ENCODE measurements at regions not wholly inside any gene's neighbourhood (a gene's known extent, or its start where the extent isn't known, plus 50 kb on each side); places are given as distances from the start of the nearest gene placed in this dataset.
A peak's percentile ranks its signal among the peaks of the same experiment; 100 is the strongest.

DNA sequence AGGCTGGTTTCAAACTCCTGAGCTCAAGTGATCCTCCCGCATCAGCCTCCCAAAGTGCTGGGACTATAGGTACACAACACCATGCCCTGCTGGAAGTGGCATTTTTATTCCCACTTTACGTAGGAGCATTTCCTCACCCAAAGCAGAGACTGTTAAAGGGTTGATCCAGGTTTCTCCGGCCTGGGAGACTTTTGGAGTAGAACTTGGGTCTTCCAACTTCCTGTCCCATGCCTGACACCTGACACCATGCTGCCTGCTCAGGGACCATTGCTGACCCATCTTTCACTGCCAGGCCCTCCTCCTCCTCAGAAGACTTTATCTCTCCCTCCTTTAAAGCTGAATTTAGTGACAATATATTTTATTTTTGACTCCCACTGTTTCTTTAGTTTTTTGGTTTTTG is 302.0 kb upstream of the LYZL1 start:
- H3K27ac Mint-ChIP-seq: no peak overlapping the region
- H3K4me1 Mint-ChIP-seq: peaks cover 19% of the 10 kb centered on the region
- no peaks in the 10 kb centered on the region for H3K36me3 Mint-ChIP-seq (ENCODE audit: low read depth)
- no peaks in the 10 kb centered on the region for H3K9me3 Mint-ChIP-seq
- TF ChIP-seq CTCF (IDR thresholded peaks at IDR 0.05; ENCODE audit: unreplicated experiment in 3 of 3): no peak
- no peak overlapping the region for H3K4me3 Mint-ChIP-seq
- H3K27me3 Mint-ChIP-seq (ENCODE audit: low read depth): no peaks in the 10 kb centered on the region

- Mint-ChIP-seq H3K27ac (no peak overlapping the region), H3K9me3 (no peaks in the 10 kb centered on the region), H3K4me3 (no peak overlapping the region), H3K4me1 (peaks cover 19% of the 10 kb centered on the region), H3K27me3 (ENCODE audit: low read depth) (no peaks in the 10 kb centered on the region), H3K36me3 (ENCODE audit: low read depth) (no peaks in the 10 kb centered on the region)
- no peak for TF ChIP-seq CTCF (IDR thresholded peaks at IDR 0.05; ENCODE audit: unreplicated experiment in 3 of 3)
Measured at GRCh38 chr10:28987555-28988320, 301.1 kb upstream of the LYZL1 start.

DNA sequence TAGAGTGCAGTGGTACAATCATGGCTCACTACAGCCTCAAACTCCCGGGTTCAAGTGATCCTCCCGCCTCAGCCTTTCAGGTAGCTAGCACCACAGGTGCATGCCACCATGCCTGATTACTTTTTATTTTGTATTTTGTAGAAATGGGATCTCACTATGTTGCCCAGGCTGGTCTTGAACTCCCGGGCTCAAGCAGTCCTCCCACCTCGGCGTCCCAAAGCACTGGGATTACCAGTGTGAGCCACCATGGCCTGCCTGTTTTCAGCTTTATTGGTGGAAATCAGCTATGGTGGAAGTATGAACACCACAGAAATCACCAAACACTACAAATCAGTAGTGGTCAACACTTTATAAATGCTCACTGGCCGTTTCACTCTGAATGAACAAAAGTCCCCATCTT is 299.9 kb upstream of the LYZL1 start:
- Mint-ChIP-seq H3K4me3 (no peak overlapping the region), H3K27me3 (ENCODE audit: low read depth) (no peaks in the 10 kb centered on the region), H3K4me1 (peaks cover 15% of the 10 kb centered on the region), H3K9me3 (peaks cover 1% of the 10 kb centered on the region), H3K36me3 (ENCODE audit: low read depth) (no peaks in the 10 kb centered on the region), H3K27ac (no peak overlapping the region)
- TF ChIP-seq CTCF (IDR thresholded peaks at IDR 0.05; ENCODE audit: unreplicated experiment in 3 of 3): no peak

DNA sequence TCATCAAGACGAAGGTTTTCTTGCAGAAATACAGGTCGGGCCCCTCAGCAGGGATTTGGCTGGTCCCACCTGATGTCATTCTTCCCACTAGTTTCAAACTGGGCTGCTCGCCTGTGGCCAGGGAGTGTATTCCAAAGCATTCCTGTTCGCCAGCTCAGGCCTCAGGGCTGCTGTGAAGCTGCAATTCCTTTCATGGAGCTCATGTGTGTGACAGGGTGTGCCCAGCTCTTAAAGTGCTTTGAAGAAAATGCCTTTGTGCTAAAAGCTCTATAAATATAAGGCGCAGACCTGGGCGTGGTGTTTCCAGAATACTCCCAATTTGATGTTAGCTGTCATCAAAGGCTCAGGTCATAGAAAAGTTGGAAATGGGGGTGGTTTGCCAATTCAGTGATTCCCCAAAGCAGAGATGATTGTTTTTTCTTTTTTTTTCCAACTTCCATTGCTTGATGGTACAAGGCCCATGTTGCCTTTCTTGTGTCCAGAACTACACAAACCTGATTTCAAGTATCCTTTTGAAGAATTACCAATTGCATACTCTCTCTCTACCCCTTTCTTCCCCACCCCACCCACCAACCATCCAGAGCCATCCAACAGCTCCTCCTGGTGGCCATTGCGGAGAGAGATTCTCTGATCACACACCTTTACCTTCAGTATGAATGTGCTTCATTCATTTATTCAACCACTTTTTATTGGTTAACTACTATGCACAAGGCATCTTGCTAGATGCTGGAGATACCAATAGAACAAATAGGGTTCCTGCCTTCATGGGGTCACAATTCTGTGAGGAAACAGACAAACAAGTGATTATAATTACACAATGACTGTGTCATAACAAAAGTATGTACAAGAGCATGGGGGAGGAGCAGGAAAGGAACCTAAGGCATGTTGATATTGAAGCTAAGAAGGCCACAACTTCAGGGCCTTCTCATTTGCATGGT is 297.3 kb upstream of the LYZL1 start:
- H3K36me3 Mint-ChIP-seq (ENCODE audit: low read depth): no peaks in the 10 kb centered on the region
- no peak overlapping the region for H3K4me3 Mint-ChIP-seq
- H3K4me1 Mint-ChIP-seq: peaks cover 6% of the 10 kb centered on the region
- H3K27me3 Mint-ChIP-seq (ENCODE audit: low read depth): no peaks in the 10 kb centered on the region
- peak; percentile 49 to 57 (median 49) for TF ChIP-seq CTCF (IDR thresholded peaks at IDR 0.05; ENCODE audit: unreplicated experiment in 3 of 3)
- peaks cover 3% of the 10 kb centered on the region for H3K9me3 Mint-ChIP-seq
- H3K27ac Mint-ChIP-seq: no peak overlapping the region

DNA sequence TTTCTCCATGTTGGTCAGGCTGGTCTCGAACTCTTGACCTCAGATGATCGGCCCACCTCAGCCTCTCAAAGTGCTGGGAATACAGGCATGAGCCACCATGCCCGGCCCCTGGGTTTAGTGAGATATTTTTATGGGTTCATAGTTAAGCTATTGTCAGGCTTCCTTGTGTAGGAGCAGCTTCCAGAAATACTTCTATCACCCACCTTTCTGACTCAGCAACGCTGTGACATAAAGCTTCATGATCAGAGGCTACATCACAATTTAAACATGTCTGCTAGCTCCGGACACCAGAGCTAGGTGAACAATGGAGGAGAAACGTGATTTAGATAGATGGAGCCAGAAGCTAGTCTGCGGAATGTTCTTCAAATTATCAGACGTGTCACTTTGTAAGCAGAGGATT is 295.8 kb upstream of the LYZL1 start:
- peaks cover 3% of the 10 kb centered on the region for H3K4me1 Mint-ChIP-seq

More for the DNA sequence above, 295.8 kb upstream of the LYZL1 start:
- H3K27me3 Mint-ChIP-seq (ENCODE audit: low read depth): no peaks in the 10 kb centered on the region
- TF ChIP-seq CTCF (IDR thresholded peaks at IDR 0.05; ENCODE audit: unreplicated experiment in 3 of 3): no peak
- H3K27ac Mint-ChIP-seq: no peak overlapping the region
- H3K4me3 Mint-ChIP-seq: no peak overlapping the region
- H3K36me3 Mint-ChIP-seq (ENCODE audit: low read depth): no peaks in the 10 kb centered on the region
- peaks cover 3% of the 10 kb centered on the region for H3K9me3 Mint-ChIP-seq

Measured in nephron (organoid).